GM19351 (cell line): ENCODE measurements at regions not wholly inside any gene's neighbourhood (a gene's known extent, or its start where the extent isn't known, plus 50 kb on each side); places are given as distances from the start of the nearest gene placed in this dataset.

Experiments used
- ATAC-seq: cut with Tn5 transposase; IDR thresholded peaks from one replicate; pipeline ENCODE4 v1.9.1; 2021; ENCODE audit warnings: mild to moderate bottlenecking, moderate library complexity; ENCODE audit not compliant: unreplicated experiment

- ATAC-seq: no peak
Observed at GRCh38 chr5:73231246-73231778, 58.3 kb downstream of the TMEM174 start.

GRCh38 chr5:73230264-73231245 lies 57.6 kb downstream of the TMEM174 start:
- ATAC-seq: no peak

- ATAC-seq: no peak
Observed at GRCh38 chr5:73229271-73229670, 56.3 kb downstream of the TMEM174 start.

- ATAC-seq: no peak
Observed at GRCh38 chr5:73228052-73228451, 55.1 kb downstream of the TMEM174 start.
